IPS-18a (cell line): ENCODE measurements at regions not wholly inside any gene's neighbourhood (a gene's known extent, or its start where the extent isn't known, plus 50 kb on each side); places are given as distances from the start of the nearest gene placed in this dataset.

Source experiments
- H3K27ac ChIP-seq: one replicate; pipeline ENCODE4 v1.5.1; 2013; ENCODE audit warnings: low read length
- H3K27me3 ChIP-seq: one replicate; pipeline ENCODE4 v1.6.1; 2013; ENCODE audit warnings: mild to moderate bottlenecking, low read length; ENCODE audit not compliant: control insufficient read depth, insufficient read depth
- H3K36me3 ChIP-seq: one replicate; pipeline ENCODE4 v1.6.1; 2013; ENCODE audit warnings: low read depth, low read length; ENCODE audit not compliant: control insufficient read depth
- H3K4me1 ChIP-seq: one replicate; pipeline ENCODE4 v1.6.1; 2013; ENCODE audit warnings: low read depth, low read length; ENCODE audit not compliant: control insufficient read depth
- H3K4me3 ChIP-seq: one replicate; pipeline ENCODE4 v1.5.1; 2013; ENCODE audit warnings: low read length
- H3K9ac ChIP-seq: one replicate; pipeline ENCODE4 v1.6.1; 2013; ENCODE audit warnings: mild to moderate bottlenecking, low read length, moderate library complexity
- H3K9me3 ChIP-seq: one replicate; pipeline ENCODE4 v1.6.1; 2013; ENCODE audit warnings: low read depth, low read length; ENCODE audit not compliant: control insufficient read depth

GRCh38 chr16:76038097-76038496 is 239.1 kb upstream of the CNTNAP4 start:
- no peaks in the 10 kb centered on the region for H3K27me3 ChIP-seq
- no peaks in the 10 kb centered on the region for H3K4me1 ChIP-seq
- H3K4me3 ChIP-seq: no peak overlapping the region
- no peak overlapping the region for H3K27ac ChIP-seq
- H3K36me3 ChIP-seq: no peaks in the 10 kb centered on the region
- no peak overlapping the region for H3K9ac ChIP-seq
- H3K9me3 ChIP-seq: peaks cover 33% of the 10 kb centered on the region

- H3K27ac ChIP-seq: no peak overlapping the region
- H3K9ac ChIP-seq: no peak overlapping the region
- H3K4me3 ChIP-seq: no peak overlapping the region
- no peaks in the 10 kb centered on the region for H3K4me1 ChIP-seq
- H3K9me3 ChIP-seq: no peaks in the 10 kb centered on the region
- H3K36me3 ChIP-seq: no peaks in the 10 kb centered on the region
- H3K27me3 ChIP-seq: no peaks in the 10 kb centered on the region
These were observed 224.5 kb upstream of the CNTNAP4 start for GRCh38 chr16:76052725-76053124.

- Histone ChIP-seq H3K9ac (no peak overlapping the region), H3K4me1 (peaks cover 5% of the 10 kb centered on the region), H3K4me3 (no peak overlapping the region), H3K36me3 (no peaks in the 10 kb centered on the region), H3K9me3 (no peaks in the 10 kb centered on the region), H3K27ac (no peak overlapping the region), H3K27me3 (no peaks in the 10 kb centered on the region)
These were observed 218.0 kb upstream of the CNTNAP4 start for GRCh38 chr16:76059186-76059585.

GRCh38 chr16:76059701-76060100 is 217.5 kb upstream of the CNTNAP4 start:
- H3K4me1 ChIP-seq: peaks cover 5% of the 10 kb centered on the region
- H3K36me3 ChIP-seq: no peaks in the 10 kb centered on the region
- H3K4me3 ChIP-seq: no peak overlapping the region
- H3K27me3 ChIP-seq: no peaks in the 10 kb centered on the region
- H3K9ac ChIP-seq: no peak overlapping the region
- H3K27ac ChIP-seq: no peak overlapping the region
- no peaks in the 10 kb centered on the region for H3K9me3 ChIP-seq

- Histone ChIP-seq H3K9ac (no peak overlapping the region), H3K9me3 (no peaks in the 10 kb centered on the region), H3K4me1 (no peaks in the 10 kb centered on the region), H3K27me3 (no peaks in the 10 kb centered on the region), H3K27ac (no peak overlapping the region), H3K36me3 (no peaks in the 10 kb centered on the region), H3K4me3 (no peak overlapping the region)
These were observed 205.5 kb upstream of the CNTNAP4 start for GRCh38 chr16:76071690-76072089.

- Histone ChIP-seq H3K9me3 (no peaks in the 10 kb centered on the region), H3K4me1 (no peaks in the 10 kb centered on the region)
These were observed 195.2 kb upstream of the CNTNAP4 start for GRCh38 chr16:76081967-76082366.

GRCh38 chr16:76106647-76107046 is 170.6 kb upstream of the CNTNAP4 start:
- no peaks in the 10 kb centered on the region for H3K4me1 ChIP-seq
- no peaks in the 10 kb centered on the region for H3K27me3 ChIP-seq
- no peaks in the 10 kb centered on the region for H3K9me3 ChIP-seq
- H3K4me3 ChIP-seq: no peak overlapping the region
- no peak overlapping the region for H3K27ac ChIP-seq
- H3K36me3 ChIP-seq: no peaks in the 10 kb centered on the region
- no peak overlapping the region for H3K9ac ChIP-seq

More at GRCh38 chr16:76081967-76082366, 195.2 kb upstream of the CNTNAP4 start:
- Histone ChIP-seq H3K36me3 (no peaks in the 10 kb centered on the region), H3K27me3 (no peaks in the 10 kb centered on the region), H3K27ac (no peak overlapping the region), H3K9ac (no peak overlapping the region), H3K4me3 (no peak overlapping the region)

- H3K9me3 ChIP-seq: no peaks in the 10 kb centered on the region
- no peaks in the 10 kb centered on the region for H3K36me3 ChIP-seq
- H3K4me1 ChIP-seq: no peaks in the 10 kb centered on the region
- H3K9ac ChIP-seq: no peak overlapping the region
- H3K27me3 ChIP-seq: no peaks in the 10 kb centered on the region
- H3K4me3 ChIP-seq: no peak overlapping the region
- H3K27ac ChIP-seq: no peak overlapping the region
These were observed 168.7 kb upstream of the CNTNAP4 start for GRCh38 chr16:76108460-76108859.

- no peaks in the 10 kb centered on the region for H3K4me1 ChIP-seq
- no peak overlapping the region for H3K9ac ChIP-seq
- no peaks in the 10 kb centered on the region for H3K9me3 ChIP-seq
- no peak overlapping the region for H3K4me3 ChIP-seq
- no peaks in the 10 kb centered on the region for H3K27me3 ChIP-seq
- H3K36me3 ChIP-seq: no peaks in the 10 kb centered on the region
- no peak overlapping the region for H3K27ac ChIP-seq
These were observed 162.5 kb upstream of the CNTNAP4 start for GRCh38 chr16:76114681-76115080.

GRCh38 chr16:76118344-76118743 is 158.9 kb upstream of the CNTNAP4 start:
- H3K27me3 ChIP-seq: no peaks in the 10 kb centered on the region
- H3K27ac ChIP-seq: no peak overlapping the region
- H3K9ac ChIP-seq: no peak overlapping the region
- no peaks in the 10 kb centered on the region for H3K36me3 ChIP-seq
- H3K4me3 ChIP-seq: no peak overlapping the region
- no peaks in the 10 kb centered on the region for H3K9me3 ChIP-seq
- no peaks in the 10 kb centered on the region for H3K4me1 ChIP-seq

GRCh38 chr16:76121636-76122035 is 155.6 kb upstream of the CNTNAP4 start:
- Histone ChIP-seq H3K27me3 (no peaks in the 10 kb centered on the region), H3K9me3 (no peaks in the 10 kb centered on the region), H3K9ac (no peak overlapping the region), H3K27ac (no peak overlapping the region), H3K4me3 (no peak overlapping the region), H3K4me1 (no peaks in the 10 kb centered on the region), H3K36me3 (no peaks in the 10 kb centered on the region)

GRCh38 chr16:76123966-76124365 is 153.2 kb upstream of the CNTNAP4 start:
- H3K4me1 ChIP-seq: no peaks in the 10 kb centered on the region
- H3K27me3 ChIP-seq: no peaks in the 10 kb centered on the region
- no peaks in the 10 kb centered on the region for H3K9me3 ChIP-seq

More at GRCh38 chr16:76123966-76124365, 153.2 kb upstream of the CNTNAP4 start:
- Histone ChIP-seq H3K36me3 (no peaks in the 10 kb centered on the region), H3K27ac (no peak overlapping the region), H3K9ac (no peak overlapping the region), H3K4me3 (no peak overlapping the region)
